Adipocyte (in vitro differentiated cells): ENCODE measurements at regions not wholly inside any gene's neighbourhood (a gene's known extent, or its start where the extent isn't known, plus 50 kb on each side); places are given as distances from the start of the nearest gene placed in this dataset.

Experiments used
- DNase-seq: peaks from one replicate; pipeline ENCODE4 v3.0.0-alpha.2; 2015; ENCODE audit warnings: low read depth
- H3K27me3 ChIP-seq: replicated peaks from 2 replicates; pipeline ENCODE4 v1.7.0; 2013; ENCODE audit warnings: mild to moderate bottlenecking, low read length, moderate library complexity; ENCODE audit not compliant: control insufficient read depth, insufficient read depth
- H3K36me3 ChIP-seq: 2 replicates; pipeline ENCODE4 v1.7.0; 2013; ENCODE audit warnings: low read length, mild to moderate bottlenecking, moderate library complexity; ENCODE audit not compliant: control insufficient read depth, insufficient read depth, severe bottlenecking
- H3K4me1 ChIP-seq: 2 replicates; pipeline ENCODE4 v1.7.0; 2013; ENCODE audit warnings: mild to moderate bottlenecking, low read length, moderate library complexity; ENCODE audit not compliant: control insufficient read depth, insufficient read depth
- H3K4me3 ChIP-seq: 2 replicates; pipeline ENCODE4 v1.7.0; 2013; ENCODE audit warnings: mild to moderate bottlenecking, low read length, moderate library complexity
- H3K9ac ChIP-seq: 2 replicates; pipeline ENCODE4 v1.7.0; 2013; ENCODE audit warnings: mild to moderate bottlenecking, low read length, moderate library complexity
- H3K9me3 ChIP-seq: 2 replicates; pipeline ENCODE4 v1.7.0; 2013; ENCODE audit warnings: mild to moderate bottlenecking, low read length, moderate library complexity; ENCODE audit not compliant: control insufficient read depth

DNA sequence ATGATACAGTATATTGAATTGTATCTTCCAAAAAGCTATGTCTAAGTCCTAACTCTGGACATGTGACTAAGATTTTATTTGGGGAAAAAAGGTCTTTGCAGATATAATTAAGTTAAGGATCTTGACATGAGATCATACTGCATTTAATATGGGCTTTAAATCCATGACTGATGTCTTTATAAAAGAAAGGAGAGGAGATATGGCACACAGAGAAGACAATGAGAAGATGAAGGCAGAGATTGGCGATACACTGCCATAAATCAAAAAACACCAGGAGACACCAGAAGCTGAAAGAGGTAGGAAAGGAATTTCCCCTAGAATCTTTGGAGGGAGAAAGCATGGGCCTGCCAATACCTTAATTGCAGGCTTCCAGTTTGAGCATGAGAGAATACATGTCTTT lies 1450.2 kb downstream of the HACE1 start:
- Histone ChIP-seq H3K27me3 (no peaks in the 10 kb centered on the region), H3K9ac (no peak overlapping the region), H3K9me3 (no peaks in the 10 kb centered on the region), H3K4me3 (no peak overlapping the region), H3K36me3 (no peaks in the 10 kb centered on the region), H3K4me1 (no peaks in the 10 kb centered on the region)
- no peak for DNase-seq

GRCh38 chr6:103405321-103405720 lies 1454.4 kb downstream of the HACE1 start:
- no peaks in the 10 kb centered on the region for H3K36me3 ChIP-seq
- no peaks in the 10 kb centered on the region for H3K9me3 ChIP-seq
- DNase-seq, result no peak
- no peaks in the 10 kb centered on the region for H3K27me3 ChIP-seq
- no peak overlapping the region for H3K9ac ChIP-seq
- H3K4me1 ChIP-seq, result no peaks in the 10 kb centered on the region
- no peak overlapping the region for H3K4me3 ChIP-seq

DNA sequence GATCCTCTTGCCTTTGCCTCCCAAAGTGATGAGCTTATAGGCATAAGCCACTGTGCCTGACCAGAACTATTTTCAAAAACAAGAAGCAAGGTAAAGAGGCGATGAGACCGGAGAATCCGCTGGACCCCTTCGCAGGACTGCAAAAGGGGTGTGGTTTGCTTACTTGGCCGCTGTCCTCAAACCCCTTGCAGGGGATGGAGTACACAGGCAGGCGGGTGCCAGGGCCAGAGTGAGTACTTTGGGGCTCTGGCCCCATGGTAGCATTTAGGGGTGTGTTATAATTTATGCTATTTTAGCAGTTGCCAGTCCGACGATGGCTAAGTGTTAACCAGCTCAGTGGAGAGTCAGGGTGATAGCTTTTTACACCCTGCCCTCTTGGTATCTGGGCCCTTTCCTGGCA lies 1454.9 kb downstream of the HACE1 start:
- Histone ChIP-seq H3K9ac (no peak overlapping the region), H3K4me1 (no peaks in the 10 kb centered on the region), H3K9me3 (no peaks in the 10 kb centered on the region), H3K27me3 (no peaks in the 10 kb centered on the region), H3K36me3 (no peaks in the 10 kb centered on the region), H3K4me3 (no peak overlapping the region)
- no peak for DNase-seq

- Histone ChIP-seq H3K4me1 (no peaks in the 10 kb centered on the region), H3K27me3 (no peaks in the 10 kb centered on the region), H3K9me3 (no peaks in the 10 kb centered on the region), H3K4me3 (no peak overlapping the region), H3K9ac (no peak overlapping the region), H3K36me3 (no peaks in the 10 kb centered on the region)
- DNase-seq, result no peak
Observed at GRCh38 chr6:103396768-103397167, 1463.0 kb downstream of the HACE1 start.

- no peaks in the 10 kb centered on the region for H3K36me3 ChIP-seq
Observed at GRCh38 chr6:103379272-103379671, 1480.4 kb downstream of the HACE1 start.

DNA sequence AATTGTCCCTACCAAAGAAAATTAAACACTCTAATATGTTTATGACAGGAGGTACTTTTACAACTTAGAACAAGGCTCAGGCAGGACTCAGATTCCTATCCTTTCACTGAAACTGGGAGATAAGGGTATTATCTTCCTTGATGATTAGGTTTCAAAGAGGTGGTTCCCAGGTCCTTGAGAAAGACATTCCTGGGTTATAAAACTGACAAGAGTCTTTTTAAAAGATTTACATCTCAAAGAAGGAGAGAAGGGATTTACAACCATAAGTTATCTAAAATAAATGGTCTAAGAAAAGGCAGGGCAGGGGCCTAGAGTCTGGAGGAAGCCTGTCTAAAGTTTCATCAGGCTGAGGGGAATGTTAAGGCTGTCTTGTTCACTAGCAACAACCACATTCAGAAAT lies 1492.5 kb downstream of the HACE1 start:
- Histone ChIP-seq H3K27me3 (no peaks in the 10 kb centered on the region), H3K4me3 (no peak overlapping the region), H3K9me3 (no peaks in the 10 kb centered on the region), H3K9ac (no peak overlapping the region), H3K36me3 (no peaks in the 10 kb centered on the region), H3K4me1 (no peaks in the 10 kb centered on the region)
- no peak for DNase-seq

More at GRCh38 chr6:103379272-103379671, 1480.4 kb downstream of the HACE1 start:
- Histone ChIP-seq H3K27me3 (no peaks in the 10 kb centered on the region), H3K4me1 (no peaks in the 10 kb centered on the region), H3K9me3 (no peaks in the 10 kb centered on the region), H3K4me3 (no peak overlapping the region), H3K9ac (no peak overlapping the region)
- DNase-seq, result no peak

DNA sequence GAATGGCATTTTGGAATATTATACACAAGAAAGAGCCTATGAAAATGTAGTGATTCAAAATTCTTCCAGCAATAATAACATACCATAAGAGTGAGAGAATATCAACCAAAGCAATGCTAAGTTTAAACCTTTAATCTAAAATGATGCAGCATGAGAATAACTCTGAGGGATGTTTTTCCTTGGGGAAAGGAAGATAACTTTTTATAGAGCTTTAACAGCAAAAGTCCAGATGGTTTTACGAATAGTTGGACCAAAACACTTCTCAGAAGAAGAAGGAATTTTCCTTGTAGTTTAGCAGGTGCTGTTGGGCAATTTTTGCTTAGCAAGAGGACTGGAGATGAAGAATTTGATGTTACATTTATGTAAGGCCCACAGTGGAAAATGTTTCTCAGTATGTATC lies 1503.2 kb downstream of the HACE1 start:
- H3K9ac ChIP-seq, result no peak overlapping the region

DNA sequence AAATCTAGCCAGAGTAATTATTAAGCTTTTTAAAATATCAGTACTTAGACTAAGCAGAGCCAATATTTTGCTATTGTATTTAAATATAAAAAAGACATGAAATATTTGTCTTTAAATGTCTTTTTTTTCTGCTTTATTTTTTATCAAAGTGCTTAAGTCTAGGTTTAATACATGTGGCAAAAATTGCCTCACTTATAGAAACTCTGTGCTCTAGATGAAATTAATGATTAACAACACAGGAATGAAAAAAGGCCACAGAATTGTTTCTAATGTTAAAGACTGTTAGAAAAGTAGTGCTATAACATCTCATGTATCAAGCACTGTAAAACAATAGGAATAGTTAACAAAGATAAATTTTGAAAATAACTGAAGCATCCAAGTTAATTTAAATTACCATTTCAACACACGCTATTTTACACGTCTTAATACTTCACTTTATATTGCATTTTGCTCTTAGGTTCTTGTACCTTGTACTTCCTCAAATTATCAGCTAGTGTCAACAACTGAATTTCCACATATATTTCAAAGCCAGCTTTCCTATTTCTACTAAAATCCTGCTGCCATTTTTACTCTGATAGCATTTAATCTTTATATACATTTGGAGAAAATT lies 1515.1 kb downstream of the HACE1 start:
- Histone ChIP-seq H3K9ac (no peak overlapping the region), H3K36me3 (no peaks in the 10 kb centered on the region), H3K27me3 (no peaks in the 10 kb centered on the region), H3K9me3 (no peaks in the 10 kb centered on the region), H3K4me1 (no peaks in the 10 kb centered on the region), H3K4me3 (no peak overlapping the region)
- DNase-seq, result no peak

More for the DNA sequence above, 1503.2 kb downstream of the HACE1 start:
- Histone ChIP-seq H3K9me3 (no peaks in the 10 kb centered on the region), H3K4me1 (no peaks in the 10 kb centered on the region), H3K4me3 (no peak overlapping the region), H3K36me3 (no peaks in the 10 kb centered on the region), H3K27me3 (no peaks in the 10 kb centered on the region)
- DNase-seq, result no peak

DNA sequence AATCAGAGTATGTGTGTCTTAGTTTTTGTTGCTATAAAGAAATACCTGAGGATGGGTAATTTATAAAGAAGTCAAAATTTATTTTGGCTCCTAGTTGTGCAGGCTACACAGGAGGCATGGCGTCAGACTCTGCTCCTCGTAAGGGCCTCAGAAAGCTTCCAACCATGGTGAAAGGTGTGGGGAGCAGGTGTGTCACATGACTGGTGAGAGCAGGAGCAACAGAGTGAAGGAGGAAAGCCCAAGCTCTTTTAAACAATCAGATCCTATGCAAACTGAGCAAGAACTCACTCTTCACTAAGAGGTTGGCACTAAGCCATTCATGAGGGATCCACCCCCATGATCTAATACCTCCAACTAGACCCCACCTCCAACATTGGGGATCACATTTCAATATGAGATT lies 1524.3 kb downstream of the HACE1 start:
- Histone ChIP-seq H3K4me3 (no peak overlapping the region), H3K27me3 (peaks cover 9% of the 10 kb centered on the region), H3K36me3 (no peaks in the 10 kb centered on the region), H3K4me1 (no peaks in the 10 kb centered on the region), H3K9me3 (no peaks in the 10 kb centered on the region), H3K9ac (no peak overlapping the region)
- no peak for DNase-seq

DNA sequence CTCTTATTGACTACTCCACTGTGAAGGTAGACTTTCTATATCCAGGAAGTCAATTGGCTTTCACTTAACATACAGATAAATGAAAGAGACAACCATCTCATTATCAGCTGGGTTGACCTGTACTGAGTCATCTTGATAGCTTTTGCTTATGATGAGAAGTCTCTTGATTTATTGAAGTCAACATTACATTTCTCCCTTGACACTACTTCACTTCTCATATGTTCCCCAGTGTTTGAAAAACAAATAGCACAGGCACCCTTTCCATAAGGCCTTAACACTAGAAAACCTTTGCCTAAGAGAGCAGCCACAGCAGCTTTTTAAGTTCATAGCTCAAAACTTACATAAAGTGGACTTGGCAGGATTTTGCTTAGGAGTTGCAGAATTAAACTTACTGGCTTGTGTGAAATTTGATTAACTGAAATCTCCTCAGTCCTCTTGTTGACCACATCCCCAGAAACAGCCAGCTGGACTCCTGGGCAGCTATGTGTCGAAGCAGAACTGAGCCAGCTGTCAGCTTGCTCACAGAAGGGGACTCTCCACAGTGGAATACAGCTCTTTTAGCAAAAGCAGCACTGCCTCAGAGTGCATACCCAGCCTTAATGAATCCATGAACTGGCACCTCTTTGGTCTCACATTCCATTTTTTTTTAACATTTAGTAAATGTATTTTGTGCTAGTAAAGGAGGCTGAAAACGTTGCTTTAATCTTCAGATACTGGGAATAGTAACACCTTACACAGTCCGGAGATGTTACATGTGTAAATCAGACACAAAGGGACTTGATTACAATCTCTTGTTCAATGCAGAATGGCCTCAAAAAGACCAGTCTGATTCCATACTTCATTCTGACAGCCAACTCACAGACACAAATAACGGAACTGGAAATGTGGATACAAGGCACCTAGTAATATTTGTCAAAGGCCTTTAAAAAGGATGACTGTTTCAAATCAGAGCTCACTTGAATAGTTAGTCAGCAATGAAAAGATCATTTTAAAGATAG lies 1532.7 kb downstream of the HACE1 start:
- Histone ChIP-seq H3K4me1 (no peaks in the 10 kb centered on the region), H3K4me3 (no peak overlapping the region), H3K9me3 (no peaks in the 10 kb centered on the region), H3K36me3 (no peaks in the 10 kb centered on the region), H3K27me3 (peaks cover 6% of the 10 kb centered on the region), H3K9ac (no peak overlapping the region)
- no peak for DNase-seq

DNA sequence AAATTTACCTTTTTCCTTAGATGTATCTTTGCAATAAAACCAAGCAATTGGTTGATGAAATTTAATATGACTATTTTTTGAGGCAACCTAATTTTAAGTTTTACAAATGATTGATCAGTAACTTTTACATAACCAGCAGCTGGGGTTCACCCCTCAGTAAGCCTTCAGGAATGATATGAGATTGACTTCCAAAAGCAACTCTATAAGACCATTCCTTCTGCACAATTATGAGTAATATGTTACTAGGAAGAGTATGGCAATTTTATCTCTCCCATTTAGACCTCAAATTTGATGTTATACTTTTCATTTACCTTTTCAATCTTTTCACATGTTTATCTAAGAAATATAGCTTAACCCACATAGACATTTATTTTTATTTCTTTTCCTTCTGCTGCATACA lies 1546.3 kb downstream of the HACE1 start:
- DNase-seq, result no peak
- Histone ChIP-seq H3K9me3 (peaks cover 2% of the 10 kb centered on the region), H3K36me3 (no peaks in the 10 kb centered on the region), H3K4me1 (no peaks in the 10 kb centered on the region), H3K4me3 (no peak overlapping the region), H3K27me3 (no peaks in the 10 kb centered on the region), H3K9ac (no peak overlapping the region)
